ENCODE measurements at regions not wholly inside any gene's neighbourhood (a gene's known extent, or its start where the extent isn't known, plus 50 kb on each side); places are given as distances from the start of the nearest gene placed in this dataset.

- H3K27me3 ChIP-seq (ENCODE audit: low read depth): no peaks in the 10 kb centered on the region
- no peak overlapping the region for H3K27ac ChIP-seq
- TF ChIP-seq CTCF (IDR thresholded peaks at IDR 0.05): no peak
- intact Hi-C loops (cut with DNase I): no loop called here
- H3K36me3 ChIP-seq: no peaks in the 10 kb centered on the region
- H3K4me1 ChIP-seq: no peaks in the 10 kb centered on the region
- DNase-seq (no peak), ATAC-seq (no peak)
- no peaks in the 10 kb centered on the region for H3K9me3 ChIP-seq
- H3K4me3 ChIP-seq: no peak overlapping the region
Observed at GRCh38 chr1:67892476-67893125, 59.3 kb upstream of the GNG12 start.

- no peaks in the 10 kb centered on the region for H3K27me3 ChIP-seq (ENCODE audit: low read depth)
- H3K27ac ChIP-seq: no peak overlapping the region
- H3K4me1 ChIP-seq: no peaks in the 10 kb centered on the region
- no peak for DNase-seq
- TF ChIP-seq CTCF (IDR thresholded peaks at IDR 0.05): no peak
- intact Hi-C loops (cut with DNase I): no loop called here
- H3K36me3 ChIP-seq: no peaks in the 10 kb centered on the region
- no peaks in the 10 kb centered on the region for H3K9me3 ChIP-seq
- no peak for ATAC-seq
- no peak overlapping the region for H3K4me3 ChIP-seq
Observed at GRCh38 chr1:67890857-67891256, 57.6 kb upstream of the GNG12 start.

DNA sequence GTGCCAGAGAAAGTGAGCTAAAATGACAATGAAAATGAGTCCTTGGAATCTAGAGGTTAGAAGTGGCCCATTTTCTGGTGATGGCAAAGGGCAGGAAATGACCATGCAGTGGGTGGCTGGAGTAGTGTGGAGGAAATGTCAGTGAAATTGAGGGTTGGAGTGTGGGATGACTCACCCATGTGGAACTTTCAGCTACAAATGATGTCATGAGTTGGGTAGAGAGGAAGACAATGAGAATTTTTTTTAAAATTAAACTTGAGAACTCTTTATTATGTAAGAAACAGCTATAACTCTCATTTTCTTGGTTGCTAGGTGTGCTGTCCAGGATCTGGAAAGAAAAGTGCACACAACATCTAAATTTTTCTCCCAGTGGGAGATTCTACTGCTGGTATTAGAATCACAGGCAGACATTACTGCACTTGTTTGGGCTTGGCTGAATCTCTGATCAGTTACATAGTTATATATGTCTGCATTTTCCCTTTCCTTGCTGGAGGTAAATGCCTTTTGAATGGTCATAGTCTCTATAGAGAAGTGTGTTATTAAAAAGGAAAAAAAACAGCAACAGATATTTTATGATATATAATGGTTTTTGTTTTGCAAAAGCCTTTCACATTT lies 56.8 kb upstream of the GNG12 start:
- intact Hi-C loops (cut with DNase I): no loop called here
- H3K4me3 ChIP-seq: no peak overlapping the region
- no peak for TF ChIP-seq CTCF (IDR thresholded peaks at IDR 0.05)
- no peaks in the 10 kb centered on the region for H3K4me1 ChIP-seq
- ATAC-seq: peak; percentile 72 to 75
- DNase-seq: no peak
- H3K27ac ChIP-seq: no peak overlapping the region
- no peaks in the 10 kb centered on the region for H3K36me3 ChIP-seq
- H3K27me3 ChIP-seq (ENCODE audit: low read depth): no peaks in the 10 kb centered on the region
- no peaks in the 10 kb centered on the region for H3K9me3 ChIP-seq

DNA sequence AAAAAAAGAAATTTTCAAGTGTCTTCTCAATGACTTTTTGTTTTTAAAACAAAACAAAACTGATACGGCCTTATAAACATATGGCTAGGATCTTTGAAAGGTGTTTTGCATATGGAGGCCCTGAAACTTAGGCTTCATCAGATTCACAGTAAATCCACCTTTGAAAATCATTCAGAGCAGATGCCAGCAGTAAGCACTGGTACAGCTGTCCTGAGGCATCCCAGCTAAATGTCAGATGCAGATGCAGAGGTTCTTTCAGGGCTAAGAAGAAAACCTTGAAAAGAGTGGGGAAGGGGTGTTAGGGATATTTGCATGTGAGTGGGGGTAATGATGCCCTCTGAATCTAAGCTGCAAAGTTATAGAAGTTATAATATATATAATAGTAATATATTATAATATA lies 56.2 kb upstream of the GNG12 start:
- no peak for DNase-seq
- ATAC-seq: no peak

More for the DNA sequence above, 56.2 kb upstream of the GNG12 start:
- Histone ChIP-seq H3K27ac (no peak overlapping the region), H3K4me3 (no peak overlapping the region), H3K27me3 (ENCODE audit: low read depth) (no peaks in the 10 kb centered on the region), H3K36me3 (no peaks in the 10 kb centered on the region), H3K4me1 (no peaks in the 10 kb centered on the region), H3K9me3 (no peaks in the 10 kb centered on the region)
- intact Hi-C loops (cut with DNase I): no loop called here
- no peak for TF ChIP-seq CTCF (IDR thresholded peaks at IDR 0.05)
